H1 (cell line): ENCODE measurements at regions not wholly inside any gene's neighbourhood (a gene's known extent, or its start where the extent isn't known, plus 50 kb on each side); places are given as distances from the start of the nearest gene placed in this dataset.

Experiments used
- CTCF ChIA-PET: fragments of 300-600 bp; sonication (Branson Sonifier 250); formaldehyde crosslinking; loops from one replicate; lab custom pipeline; 2021; ENCODE audit not compliant: partially characterized antibody; lab: Charles Lee
- POLR2A ChIA-PET: fragments of 300-600 bp; sonication (Branson Sonifier 250); formaldehyde crosslinking; loops from one replicate; lab custom pipeline; 2021; ENCODE audit warnings: inconsistent platforms; ENCODE audit not compliant: partially characterized antibody; lab: Charles Lee
- DNase-seq, 2 experiments: peaks; one replicate each; pipeline versions ENCODE4 v3.0.0 to v3.0.0-alpha.2; 2010 to 2022; ENCODE audit warnings: low spot score in 2 of 2, low read depth in 1 of 2, mixed read lengths in 1 of 2
- FAIRE-seq: peaks from 2 replicates; lab custom pipeline; 2011; peaks lifted over from hg19 to GRCh38; lab: Jason Lieb, UNC
- H2AFZ ChIP-seq: 2 replicates; pipeline ENCODE4 v1.8.1; 2012; ENCODE audit warnings: low read length, inconsistent platforms
- H2AK5ac ChIP-seq: 2 replicates; pipeline ENCODE4 v1.6.1; 2013; ENCODE audit warnings: low read depth, low read length
- H2BK120ac ChIP-seq: replicated peaks from 2 replicates; pipeline ENCODE3; 2013; ENCODE audit warnings: low read depth, low read length, inconsistent platforms
- H2BK12ac ChIP-seq: 2 replicates; pipeline ENCODE4 v1.6.1; 2013; ENCODE audit warnings: low read depth, low read length
- H2BK15ac ChIP-seq: 2 replicates; pipeline ENCODE4 v1.6.1; 2013; ENCODE audit warnings: low read length
- H2BK20ac ChIP-seq: 2 replicates; pipeline ENCODE4 v1.6.1; 2013; ENCODE audit warnings: low read length
- H2BK5ac ChIP-seq: 2 replicates; pipeline ENCODE4 v1.6.1; 2013; ENCODE audit warnings: low read depth, low read length
- H3K14ac ChIP-seq: 2 replicates; pipeline ENCODE4 v1.6.1; 2013; ENCODE audit warnings: inconsistent platforms; ENCODE audit not compliant: insufficient read length
- H3K18ac ChIP-seq: 2 replicates; pipeline ENCODE4 v1.6.1; 2013; ENCODE audit warnings: low read length; ENCODE audit errors: extremely low read depth
- H3K23ac ChIP-seq: 2 replicates; pipeline ENCODE4 v1.6.1; 2013; ENCODE audit warnings: inconsistent platforms; ENCODE audit not compliant: insufficient read length
- H3K23me2 ChIP-seq: 2 replicates; pipeline ENCODE4 v1.6.1; 2013; ENCODE audit warnings: low read depth, low read length
- H3K27ac ChIP-seq: 2 replicates; pipeline ENCODE4 v1.6.1; 2011; ENCODE audit warnings: low read depth, low read length, inconsistent platforms
- H3K27me3 ChIP-seq, 4 experiments: replicated peaks in 1 of 4; 1 replicate in 1 of 4; 2 replicates in 3 of 4; pipeline versions ENCODE4 v1.6.1 to v1.8.1; 2011 to 2013; ENCODE audit warnings: low read length in 3 of 4, mild to moderate bottlenecking in 3 of 4, inconsistent platforms in 2 of 4, mixed read lengths in 2 of 4, moderate library complexity in 1 of 4; ENCODE audit not compliant: control insufficient read depth in 3 of 4, insufficient read depth in 3 of 4; ENCODE audit errors: extremely low read depth in 1 of 4
- H3K36me3 ChIP-seq, 4 experiments: 2 replicates each; pipeline versions ENCODE4 v1.6.1 to v1.8.1; 2011 to 2013; ENCODE audit warnings: mild to moderate bottlenecking in 4 of 4, low read length in 3 of 4, moderate library complexity in 2 of 4, control low read depth in 1 of 4, inconsistent platforms in 1 of 4; ENCODE audit not compliant: insufficient read depth in 4 of 4, control insufficient read depth in 2 of 4
- H3K4ac ChIP-seq: replicated peaks from 2 replicates; pipeline ENCODE3; 2013; ENCODE audit warnings: low read length, low read depth, mixed read lengths, inconsistent platforms; ENCODE audit not compliant: insufficient read length
- H3K4me1 ChIP-seq, 4 experiments: replicated peaks in 1 of 4; 1 replicate in 1 of 4; 2 replicates in 3 of 4; pipeline versions ENCODE4 v1.6.1 to v1.8.1; 2011 to 2013; ENCODE audit warnings: low read length in 3 of 4, inconsistent platforms in 2 of 4, mixed read lengths in 1 of 4; ENCODE audit not compliant: insufficient read depth in 4 of 4, control insufficient read depth in 3 of 4
- H3K4me2 ChIP-seq, 2 experiments: 2 replicates each; pipeline versions ENCODE4 v1.6.1 to v1.8.1; 2011 to 2013; ENCODE audit warnings: low read depth in 2 of 2, low read length in 2 of 2, control low read depth in 1 of 2, inconsistent platforms in 1 of 2, mild to moderate bottlenecking in 1 of 2; ENCODE audit not compliant: insufficient read depth in 1 of 2
- H3K4me3 ChIP-seq, 4 experiments: fragments of 200-600, 300-600 bp in 1 of 4; sonication (generic), shearing (Covaris generic), sonication (Bioruptor Twin) in 1 of 4; 2 replicates each; pipeline versions ENCODE4 v1.5.1 to v1.8.1; 2011 to 2016; ENCODE audit warnings: low read length in 4 of 4, low read depth in 3 of 4, control low read depth in 2 of 4, inconsistent platforms in 2 of 4, mild to moderate bottlenecking in 2 of 4, mixed read lengths in 1 of 4, moderate library complexity in 1 of 4; ENCODE audit not compliant: insufficient read depth in 2 of 4; ENCODE audit errors: extremely low read depth in 1 of 4
- H3K56ac ChIP-seq: replicated peaks from 2 replicates; pipeline ENCODE3; 2013; ENCODE audit warnings: low read depth, mild to moderate bottlenecking, mixed read lengths, low read length, inconsistent platforms; ENCODE audit not compliant: insufficient read length
- H3K79me1 ChIP-seq: 2 replicates; pipeline ENCODE4 v1.6.1; 2013; ENCODE audit warnings: low read depth, low read length, control low read depth
- H3K79me2 ChIP-seq, 2 experiments: 2 replicates each; pipeline versions ENCODE4 v1.6.1 to v1.8.1; 2012 to 2013; ENCODE audit warnings: low read length in 2 of 2, mild to moderate bottlenecking in 2 of 2, inconsistent platforms in 1 of 2; ENCODE audit not compliant: insufficient read depth in 2 of 2, control insufficient read depth in 1 of 2
- H3K9ac ChIP-seq, 4 experiments: replicated peaks in 1 of 4; 1 replicate in 1 of 4; 2 replicates in 3 of 4; pipeline versions ENCODE4 v1.6.1 to v1.8.1; 2011 to 2013; ENCODE audit warnings: low read depth in 3 of 4, low read length in 3 of 4, control low read depth in 2 of 4, mild to moderate bottlenecking in 2 of 4, moderate library complexity in 2 of 4, inconsistent platforms in 1 of 4; ENCODE audit errors: extremely low read depth in 1 of 4
- H3K9me3 ChIP-seq, 2 experiments: 2 replicates each; pipeline versions ENCODE4 v1.6.1 to v1.8.1; 2012 to 2013; ENCODE audit warnings: mild to moderate bottlenecking in 2 of 2, moderate library complexity in 2 of 2, control low read depth in 1 of 2, inconsistent platforms in 1 of 2, low read depth in 1 of 2, low read length in 1 of 2, mixed read lengths in 1 of 2; ENCODE audit not compliant: insufficient read depth in 2 of 2
- H4K20me1 ChIP-seq, 2 experiments: replicated peaks in 1 of 2; 2 replicates each; pipeline versions ENCODE3 to v1.8.1; 2011 to 2013; ENCODE audit warnings: inconsistent platforms in 2 of 2, low read length in 2 of 2, mild to moderate bottlenecking in 1 of 2; ENCODE audit not compliant: insufficient read depth in 2 of 2, control insufficient read depth in 1 of 2
- H4K5ac ChIP-seq: 2 replicates; pipeline ENCODE4 v1.6.1; 2013; ENCODE audit warnings: low read length, low read depth, mixed read lengths, inconsistent platforms; ENCODE audit not compliant: insufficient read length
- H4K8ac ChIP-seq: 2 replicates; pipeline ENCODE4 v1.8.0; 2013; ENCODE audit warnings: mild to moderate bottlenecking, moderate library complexity, low read length, inconsistent platforms; ENCODE audit not compliant: insufficient read depth; ENCODE audit errors: extremely low read depth
- H4K91ac ChIP-seq: replicated peaks from 2 replicates; pipeline ENCODE3; 2013; ENCODE audit warnings: low read length, mixed read lengths, inconsistent platforms; ENCODE audit not compliant: insufficient read length
- BRCA1 ChIP-seq: IDR thresholded peaks from 2 replicates; pipeline ENCODE4 v1.6.1; 2012; ENCODE audit warnings: low read depth, low read length, improper control_type of control experiment
- CBX8 ChIP-seq: fragments of 300-800, 300-1000 bp; sonication (generic); IDR thresholded peaks from 2 replicates; pipeline ENCODE4 v1.7.1; 2016; ENCODE audit warnings: low read depth, low read length, borderline replicate concordance
- KDM5A ChIP-seq: fragments of 200-600 bp; IDR thresholded peaks from 2 replicates; pipeline ENCODE4 v1.7.1; 2012; ENCODE audit warnings: mild to moderate bottlenecking, low read length, inconsistent platforms, mixed read lengths
- TAF7 ChIP-seq: optimal IDR thresholded peaks from 2 replicates; pipeline ENCODE3; 2011; ENCODE audit warnings: low read depth, mild to moderate bottlenecking, inconsistent platforms, low read length, moderate library complexity, borderline replicate concordance
- TCF12 ChIP-seq: IDR thresholded peaks from 2 replicates; pipeline ENCODE4 v1.6.1; 2011; ENCODE audit warnings: low read depth, mild to moderate bottlenecking, low read length
- WGBS, 2 experiments: shearing (Covaris generic) in 1 of 2; methylation state at CpG; one replicate each; pipeline versions ENCODE4 v1.1.6 to v1.1.7; 2013 to 2015; ENCODE audit warnings: low lambda C conversion rate in 2 of 2, mixed read lengths in 2 of 2, inconsistent platforms in 1 of 2, low coverage in 1 of 2, missing lambda C conversion rate in 1 of 2; ENCODE audit not compliant: insufficient replicate concordance in 2 of 2, insufficient coverage in 1 of 2, insufficient read length in 1 of 2; ENCODE audit errors: extremely low coverage in 1 of 2, missing lambda C conversion rate in 1 of 2; 5-methylcytosine and 5-hydroxymethylcytosine counted together

DNA sequence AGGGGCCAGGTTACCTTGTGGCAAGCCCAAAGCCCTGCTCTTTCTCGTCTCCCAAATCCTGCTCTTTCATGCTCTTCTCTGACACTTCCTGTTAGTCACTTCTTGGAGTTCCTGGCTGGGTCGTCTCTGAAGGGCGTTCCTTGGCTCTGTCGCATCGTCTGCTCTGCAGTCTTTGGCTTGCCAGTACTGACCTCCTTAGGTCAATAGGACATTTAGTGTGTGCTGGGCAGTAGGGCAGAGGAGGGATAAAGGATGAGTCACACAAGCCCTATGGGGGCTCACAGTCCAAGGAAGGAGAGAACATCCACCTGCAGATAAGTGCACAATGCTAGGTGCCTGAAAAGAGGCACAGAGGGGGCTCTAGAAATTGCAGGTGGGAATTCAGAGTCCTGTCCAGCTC, 87.5 kb downstream of the FAM43A start:
- H2AFZ ChIP-seq, result no peak overlapping the region
- H2AK5ac ChIP-seq, result no peak overlapping the region
- H3K27me3 ChIP-seq, result peaks cover 0 to 4% (median 0%) of the 10 kb centered on the region in 4 experiments; a peak in 3 of 7 replicates
- no peaks in the 10 kb centered on the region for H3K9me3 ChIP-seq
- no peak overlapping the region for H4K5ac ChIP-seq
- no peak overlapping the region for H2BK12ac ChIP-seq
- DNase-seq, result no peak
- H3K4ac ChIP-seq, result no peak overlapping the region
- peaks cover 3% of the 10 kb centered on the region; the same call in 1 of the 2 replicates for H3K23me2 ChIP-seq
- H3K4me1 ChIP-seq, result peaks cover 0 to 10% (median 6%) of the 10 kb centered on the region in 4 experiments; a peak in 6 of 7 replicates
- H3K36me3 ChIP-seq, result no peaks in the 10 kb centered on the region
- no peak overlapping the region for H2BK120ac ChIP-seq
- no peaks in the 10 kb centered on the region for H3K79me2 ChIP-seq
- no peak overlapping the region for H2BK20ac ChIP-seq
- no peak overlapping the region for H2BK5ac ChIP-seq
- H3K18ac ChIP-seq, result no peak overlapping the region
- H4K20me1 ChIP-seq, result no peaks in the 10 kb centered on the region
- H4K91ac ChIP-seq, result no peak overlapping the region
- no peak overlapping the region for H3K56ac ChIP-seq
- H3K79me1 ChIP-seq, result no peaks in the 10 kb centered on the region
- no peak for TF ChIP-seq BRCA1
- no peak for TF ChIP-seq KDM5A
- TF ChIP-seq TAF7, result no peak
- no peak for TF ChIP-seq TCF12
- TF ChIP-seq CBX8, result no peak
- no peak overlapping the region for H3K14ac ChIP-seq
- no peak for FAIRE-seq
- H3K27ac ChIP-seq, result no peak overlapping the region
- H2BK15ac ChIP-seq, result no peak overlapping the region
- no peak overlapping the region for H3K23ac ChIP-seq
- no peak overlapping the region for H3K9ac ChIP-seq
- no peak overlapping the region for H3K4me2 ChIP-seq
- POLR2A ChIA-PET, result no interaction called here
- H3K4me3 ChIP-seq, result no peak overlapping the region
- 86% methylated on average over 5 of the region's 5 CpGs; no CpG with 5 or more reads in 1 of the 2 experiments for WGBS, 2 experiments
- no peak overlapping the region for H4K8ac ChIP-seq
- CTCF ChIA-PET, result no interaction called here
